Aorta (tissue), 5 donors: ENCODE measurements at regions not wholly inside any gene's neighbourhood (a gene's known extent, or its start where the extent isn't known, plus 50 kb on each side); places are given as distances from the start of the nearest gene placed in this dataset.

Experiments used
- ATAC-seq: fragments of 200-7000 bp; cut with Tn5 transposase; one replicate; pipeline ENCODE4 v1.9.1; 2022; ENCODE audit warnings: moderate library complexity; ENCODE audit not compliant: low FRiP score
- DNase-seq, 2 donors: peaks; one replicate each; pipeline ENCODE4 v3.0.0-alpha.2; 2020
- H3K27ac ChIP-seq, 2 donors: one replicate each; pipeline ENCODE4 v1.5.1; 2013; ENCODE audit warnings: low read length in 2 of 2, mild to moderate bottlenecking in 2 of 2, moderate library complexity in 2 of 2, control low read depth in 1 of 2, inconsistent platforms in 1 of 2, low read depth in 1 of 2
- H3K27me3 ChIP-seq, 2 donors: one replicate each; pipeline ENCODE4 v1.6.1; 2013; ENCODE audit warnings: control low read depth in 1 of 2, low read length in 1 of 2, mild to moderate bottlenecking in 1 of 2, moderate library complexity in 1 of 2; ENCODE audit not compliant: insufficient read depth in 2 of 2, control insufficient read depth in 1 of 2
- H3K36me3 ChIP-seq, 2 donors: one replicate each; pipeline ENCODE4 v1.6.1; 2013; ENCODE audit warnings: control low read depth in 1 of 2, low read length in 1 of 2, mild to moderate bottlenecking in 1 of 2; ENCODE audit not compliant: insufficient read depth in 2 of 2, control insufficient read depth in 1 of 2
- H3K4me1 ChIP-seq, 2 donors: one replicate each; pipeline ENCODE4 v1.6.1; 2013; ENCODE audit warnings: low read length in 2 of 2, control low read depth in 1 of 2, mild to moderate bottlenecking in 1 of 2, moderate library complexity in 1 of 2; ENCODE audit not compliant: insufficient read depth in 2 of 2, control insufficient read depth in 1 of 2
- H3K4me3 ChIP-seq, 2 donors: one replicate each; pipeline ENCODE4 v1.5.1; 2013; ENCODE audit warnings: low read length in 2 of 2, control low read depth in 1 of 2, mild to moderate bottlenecking in 1 of 2
- H3K9me3 ChIP-seq: one replicate; pipeline ENCODE4 v1.6.1; 2013; ENCODE audit warnings: mild to moderate bottlenecking, low read length; ENCODE audit not compliant: control insufficient read depth
- WGBS, 2 donors: extraction: QIAGEN DNeasy Blood & Tissue Kit; methylation state at CpG; one replicate each; pipeline ENCODE4 v1.1.7; 2013; 5-methylcytosine and 5-hydroxymethylcytosine counted together
- intact Hi-C, 2 donors: fragments of 100-400 bp; cut with DNase I; formaldehyde crosslinking; loops; one replicate each; pipeline versions ENCODE4 v1.14.2 to v1.15.0; 2022
- donor health status: healthy with polysubstance abuse.
- donor health status: Bipolar disorder and iron deficiency.
- donor health status: DM: no; HTN: no; CAD: no.
- donor health status: DM: no; HTN: no; CAD: no.
- donor health status: DM: yes; HTN: yes; CAD: no.

DNA sequence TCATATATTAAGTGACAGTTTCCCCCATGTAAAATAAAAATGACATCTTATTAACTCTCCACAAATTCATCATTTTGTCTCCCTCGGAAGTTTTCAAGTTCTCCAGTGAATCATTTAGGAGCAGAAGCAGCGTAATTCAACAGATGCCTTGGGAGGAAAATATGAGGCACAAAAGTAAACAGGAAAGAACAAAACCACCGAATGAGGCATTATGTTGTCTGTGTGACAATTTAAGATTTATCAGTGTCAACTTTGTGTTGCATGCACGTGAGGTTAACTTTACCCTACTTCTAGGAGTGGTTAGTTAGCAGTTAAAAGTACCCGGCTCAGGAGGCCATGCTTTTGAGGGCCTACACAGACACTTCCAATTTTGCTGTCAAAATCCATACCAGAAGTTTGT lies 258.6 kb downstream of the IPO8 start:
- DNase-seq (no peak), ATAC-seq (no peak)
- WGBS, 2 donors, result 44 to 53% methylated on average over 5 of the region's 5 CpGs
- no peak overlapping the region for H3K27ac ChIP-seq
- H3K36me3 ChIP-seq, result no peaks in the 10 kb centered on the region
- peaks cover 0 to 4% of the 10 kb centered on the region in 2 donors for H3K27me3 ChIP-seq
- H3K4me1 ChIP-seq, result no peaks in the 10 kb centered on the region
- no peak overlapping the region for H3K4me3 ChIP-seq
- intact Hi-C loops, result no loop called here
- H3K9me3 ChIP-seq, result no peaks in the 10 kb centered on the region

- no peak for ATAC-seq
- H3K9me3 ChIP-seq, result peaks cover 2% of the 10 kb centered on the region
- no peaks in the 10 kb centered on the region for H3K27me3 ChIP-seq
- DNase-seq, result no peak
- no peak overlapping the region for H3K4me3 ChIP-seq
- no peaks in the 10 kb centered on the region for H3K36me3 ChIP-seq
- 34 to 35% methylated on average over 1 of the region's 1 CpG for WGBS, 2 donors
- intact Hi-C loops, result no loop called here
- no peaks in the 10 kb centered on the region for H3K4me1 ChIP-seq
- H3K27ac ChIP-seq, result no peak overlapping the region
Measured at GRCh38 chr12:30428098-30428497, 267.6 kb downstream of the IPO8 start.

DNA sequence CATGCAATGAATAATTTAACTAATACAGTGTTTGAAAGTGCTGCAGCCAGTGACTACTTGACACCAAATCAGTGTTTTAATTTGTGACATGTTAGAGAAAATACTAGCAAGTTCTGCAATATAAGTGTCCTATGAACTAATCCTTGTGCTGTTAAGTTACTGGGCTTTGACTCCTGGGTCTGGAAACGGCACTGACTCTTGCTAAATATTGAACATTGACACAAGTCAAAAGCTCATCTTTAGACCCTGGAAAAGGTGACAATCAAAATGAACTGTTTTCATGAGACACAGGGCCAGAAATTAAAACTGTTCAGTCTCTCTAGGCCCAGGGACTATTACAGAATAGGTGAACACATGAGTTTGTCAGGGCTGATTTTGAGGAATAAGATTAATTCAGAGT lies 268.1 kb downstream of the IPO8 start:
- intact Hi-C loops, result no loop called here

GRCh38 chr12:30425445-30425844 lies 270.2 kb downstream of the IPO8 start:
- peaks cover 2% of the 10 kb centered on the region for H3K9me3 ChIP-seq
- H3K27ac ChIP-seq, result no peak overlapping the region
- H3K4me3 ChIP-seq, result no peak overlapping the region
- no peaks in the 10 kb centered on the region for H3K36me3 ChIP-seq
- H3K27me3 ChIP-seq, result no peaks in the 10 kb centered on the region
- DNase-seq (no peak), ATAC-seq (no peak)
- H3K4me1 ChIP-seq, result no peaks in the 10 kb centered on the region
- 78 to 79% methylated on average over 3 of the region's 3 CpGs for WGBS, 2 donors
- intact Hi-C loops, result no loop called here

More for the DNA sequence above, 268.1 kb downstream of the IPO8 start:
- no peak for ATAC-seq
- Histone ChIP-seq H3K9me3 (peaks cover 2% of the 10 kb centered on the region), H3K4me1 (no peaks in the 10 kb centered on the region), H3K36me3 (no peaks in the 10 kb centered on the region), H3K4me3 (no peak overlapping the region), H3K27ac (no peak overlapping the region), H3K27me3 (no peaks in the 10 kb centered on the region)
- no peak for DNase-seq
- WGBS, 2 donors, result 59 to 60% methylated on average over 1 of the region's 1 CpG

DNA sequence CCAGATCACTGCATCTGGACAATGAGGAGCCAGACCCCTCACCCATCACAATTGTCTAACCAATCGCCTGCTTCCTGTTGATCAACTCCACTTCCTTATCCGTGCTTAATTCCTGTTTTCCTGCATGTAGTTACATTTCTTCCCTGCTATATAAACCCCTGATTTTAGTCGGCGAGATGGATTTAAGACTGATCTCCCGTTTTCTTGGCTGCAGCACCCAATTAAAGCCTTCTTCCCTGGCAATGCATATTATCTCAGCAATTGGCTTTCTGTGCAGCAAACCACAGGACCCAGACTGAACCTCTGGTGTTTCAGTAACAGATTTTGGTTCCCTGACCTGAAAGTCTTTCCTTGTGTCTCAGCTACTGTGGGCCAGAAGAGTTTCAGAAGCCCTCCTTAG lies 272.3 kb downstream of the IPO8 start:
- no peaks in the 10 kb centered on the region for H3K27me3 ChIP-seq
- WGBS, 2 donors, result 80 to 87% methylated on average over 5 of the region's 5 CpGs
- no peak overlapping the region for H3K4me3 ChIP-seq
- ATAC-seq (no peak), DNase-seq (no peak)
- intact Hi-C loops, result no loop called here
- no peaks in the 10 kb centered on the region for H3K4me1 ChIP-seq
- H3K27ac ChIP-seq, result no peak overlapping the region
- peaks cover 2% of the 10 kb centered on the region for H3K9me3 ChIP-seq
- H3K36me3 ChIP-seq, result no peaks in the 10 kb centered on the region

GRCh38 chr12:30422844-30423243 lies 272.8 kb downstream of the IPO8 start:
- no peak overlapping the region for H3K27ac ChIP-seq
- H3K36me3 ChIP-seq, result no peaks in the 10 kb centered on the region
- DNase-seq, result no peak
- no peak for ATAC-seq
- H3K4me1 ChIP-seq, result no peaks in the 10 kb centered on the region
- 44 to 60% methylated on average over 1 of the region's 1 CpG for WGBS, 2 donors
- H3K9me3 ChIP-seq, result peaks cover 2% of the 10 kb centered on the region
- no peak overlapping the region for H3K4me3 ChIP-seq
- intact Hi-C loops, result no loop called here
- no peaks in the 10 kb centered on the region for H3K27me3 ChIP-seq

DNA sequence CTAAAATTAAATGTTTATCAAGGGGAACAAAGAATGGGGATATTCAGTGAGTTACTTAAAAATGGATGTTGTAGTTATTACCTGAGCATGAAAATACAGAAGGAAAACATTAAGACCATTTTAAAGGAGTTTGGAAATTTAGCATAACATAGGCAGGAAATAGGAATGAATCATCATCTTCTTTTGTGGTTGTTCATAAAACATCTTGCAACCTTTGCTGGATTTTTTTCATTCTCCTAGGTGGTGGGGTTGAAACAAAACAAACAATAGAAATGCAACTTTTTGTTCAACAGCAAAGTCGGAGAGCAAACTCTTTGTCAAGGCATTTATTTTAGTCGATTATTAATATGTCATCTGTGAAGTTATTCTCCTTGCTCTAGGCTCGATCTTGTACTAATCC lies 275.1 kb downstream of the IPO8 start:
- no peaks in the 10 kb centered on the region for H3K27me3 ChIP-seq
- DNase-seq (no peak), ATAC-seq (no peak)
- no peaks in the 10 kb centered on the region for H3K36me3 ChIP-seq
- intact Hi-C loops, result no loop called here
- no peak overlapping the region for H3K4me3 ChIP-seq
- no peaks in the 10 kb centered on the region for H3K4me1 ChIP-seq
- WGBS, 2 donors, result 73 to 80% methylated on average over 3 of the region's 3 CpGs
- no peak overlapping the region for H3K27ac ChIP-seq
- peaks cover 2% of the 10 kb centered on the region for H3K9me3 ChIP-seq

DNA sequence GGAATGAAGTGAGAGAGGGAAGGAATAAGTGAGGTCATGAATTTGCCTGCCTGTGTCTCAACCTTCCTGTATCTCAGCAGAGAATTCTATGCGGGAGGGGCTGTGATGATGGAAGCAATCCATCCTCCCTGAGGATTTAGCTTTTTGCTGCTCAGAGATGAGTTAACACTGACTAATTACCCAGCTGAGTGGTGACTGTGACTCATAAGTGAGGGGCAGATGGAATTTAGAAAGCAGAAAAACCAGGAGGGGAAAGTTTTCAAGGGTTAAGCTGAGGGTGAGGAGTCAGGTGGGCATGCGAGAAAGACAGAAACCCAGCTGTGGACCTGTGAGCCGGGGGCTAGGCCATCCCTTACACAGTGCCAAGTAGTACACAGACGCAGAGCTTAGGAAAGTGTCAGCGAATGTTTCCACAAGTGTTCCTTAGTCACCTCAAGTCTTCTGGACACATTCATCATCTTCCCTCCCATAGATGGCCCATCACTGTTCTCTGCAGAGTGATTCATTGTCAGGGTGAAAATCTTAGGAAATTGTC lies 277.9 kb downstream of the IPO8 start:
- no peaks in the 10 kb centered on the region for H3K9me3 ChIP-seq
- ATAC-seq (no peak), DNase-seq (no peak)
- peaks cover 0 to 1% of the 10 kb centered on the region in 2 donors for H3K27me3 ChIP-seq
- H3K36me3 ChIP-seq, result no peaks in the 10 kb centered on the region
- intact Hi-C loops, result no loop called here
- no peak overlapping the region for H3K27ac ChIP-seq
- H3K4me1 ChIP-seq, result no peaks in the 10 kb centered on the region
- H3K4me3 ChIP-seq, result no peak overlapping the region
- 76 to 77% methylated on average over 5 of the region's 5 CpGs for WGBS, 2 donors

DNA sequence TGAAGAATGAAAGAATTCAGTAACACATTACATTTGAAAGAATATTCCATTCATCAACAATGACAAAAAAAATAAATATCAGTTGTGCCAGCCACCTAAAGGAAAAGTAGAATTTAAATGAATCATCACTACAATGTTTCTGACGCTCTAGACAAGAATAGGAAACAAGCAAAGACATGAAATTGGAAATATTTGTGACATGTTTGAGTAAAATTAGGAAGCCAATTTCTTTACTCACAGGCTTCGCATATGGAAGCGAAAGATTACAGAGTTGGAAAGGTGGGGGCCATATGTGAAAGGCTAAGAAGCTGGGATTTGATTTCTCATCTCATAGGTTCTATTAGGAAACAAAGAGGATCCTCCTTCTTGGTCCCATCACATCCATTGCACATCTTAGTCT lies 279.0 kb downstream of the IPO8 start:
- no peak for ATAC-seq
- intact Hi-C loops, result no loop called here
- H3K4me1 ChIP-seq, result no peaks in the 10 kb centered on the region
- WGBS, 2 donors, result 73 to 83% methylated on average over 3 of the region's 3 CpGs
- H3K27me3 ChIP-seq, result peaks cover 0 to 1% of the 10 kb centered on the region in 2 donors
- H3K27ac ChIP-seq, result no peak overlapping the region
- DNase-seq, result no peak
- no peaks in the 10 kb centered on the region for H3K36me3 ChIP-seq
- H3K9me3 ChIP-seq, result no peaks in the 10 kb centered on the region
- H3K4me3 ChIP-seq, result no peak overlapping the region
